ENCODE measurements at regions not wholly inside any gene's neighbourhood (a gene's known extent, or its start where the extent isn't known, plus 50 kb on each side); places are given as distances from the start of the nearest gene placed in this dataset.

- in situ Hi-C loops (cut with HindIII; ENCODE audit: low sequenced_read_pairs): no loop called here
Measured at GRCh38 chr13:105307776-105308175, 1227.7 kb downstream of the EFNB2 start.

GRCh38 chr13:105297839-105298238 is 1237.6 kb downstream of the EFNB2 start:
- in situ Hi-C loops (cut with HindIII; ENCODE audit: low sequenced_read_pairs): no loop called here

GRCh38 chr13:105291987-105292386 is 1243.5 kb downstream of the EFNB2 start:
- in situ Hi-C loops (cut with HindIII; ENCODE audit: low sequenced_read_pairs): no loop called here

- in situ Hi-C loops (cut with HindIII; ENCODE audit: low sequenced_read_pairs): no loop called here
Measured at GRCh38 chr13:105290596-105290995, 1244.9 kb downstream of the EFNB2 start.

GRCh38 chr13:105285526-105285925 is 1249.9 kb downstream of the EFNB2 start:
- in situ Hi-C loops (cut with HindIII; ENCODE audit: low sequenced_read_pairs): no loop called here

GRCh38 chr13:105282406-105283285 is 1252.8 kb downstream of the EFNB2 start:
- in situ Hi-C loops (cut with HindIII; ENCODE audit: low sequenced_read_pairs): no loop called here

GRCh38 chr13:105278943-105279381 is 1256.5 kb downstream of the EFNB2 start:
- in situ Hi-C loops (cut with HindIII; ENCODE audit: low sequenced_read_pairs): no loop called here

- in situ Hi-C loops (cut with HindIII; ENCODE audit: low sequenced_read_pairs): no loop called here
Measured at GRCh38 chr13:105276571-105276970, 1258.9 kb downstream of the EFNB2 start.

- in situ Hi-C loops (cut with HindIII; ENCODE audit: low sequenced_read_pairs): no loop called here
Measured at GRCh38 chr13:105273665-105274222, 1261.7 kb downstream of the EFNB2 start.

- in situ Hi-C loops (cut with HindIII; ENCODE audit: low sequenced_read_pairs): no loop called here
Measured at GRCh38 chr13:105272660-105273631, 1262.5 kb downstream of the EFNB2 start.

GRCh38 chr13:105266615-105267014 is 1268.8 kb downstream of the EFNB2 start:
- in situ Hi-C loops (cut with HindIII; ENCODE audit: low sequenced_read_pairs): no loop called here

- in situ Hi-C loops (cut with HindIII; ENCODE audit: low sequenced_read_pairs): no loop called here
Measured at GRCh38 chr13:105262579-105262978, 1272.9 kb downstream of the EFNB2 start.

- in situ Hi-C loops (cut with HindIII; ENCODE audit: low sequenced_read_pairs): no loop called here
Measured at GRCh38 chr13:105259426-105259825, 1276.0 kb downstream of the EFNB2 start.

GRCh38 chr13:105255472-105255871 is 1280.0 kb downstream of the EFNB2 start:
- in situ Hi-C loops (cut with HindIII; ENCODE audit: low sequenced_read_pairs): no loop called here

- in situ Hi-C loops (cut with HindIII; ENCODE audit: low sequenced_read_pairs): no loop called here
Measured at GRCh38 chr13:105251293-105251692, 1284.2 kb downstream of the EFNB2 start.

- in situ Hi-C loops (cut with HindIII; ENCODE audit: low sequenced_read_pairs): no loop called here
Measured at GRCh38 chr13:105247830-105248229, 1287.6 kb downstream of the EFNB2 start.

GRCh38 chr13:105240371-105240770 is 1295.1 kb downstream of the EFNB2 start:
- in situ Hi-C loops (cut with HindIII; ENCODE audit: low sequenced_read_pairs): no loop called here

- in situ Hi-C loops (cut with HindIII; ENCODE audit: low sequenced_read_pairs): no loop called here
Measured at GRCh38 chr13:105232439-105232838, 1303.0 kb downstream of the EFNB2 start.

GRCh38 chr13:105232006-105232405 is 1303.5 kb downstream of the EFNB2 start:
- in situ Hi-C loops (cut with HindIII; ENCODE audit: low sequenced_read_pairs): no loop called here

GRCh38 chr13:105231579-105231978 is 1303.9 kb downstream of the EFNB2 start:
- in situ Hi-C loops (cut with HindIII; ENCODE audit: low sequenced_read_pairs): no loop called here

GRCh38 chr13:105220881-105221280 is 1314.6 kb downstream of the EFNB2 start:
- in situ Hi-C loops (cut with HindIII; ENCODE audit: low sequenced_read_pairs): no loop called here
